Islet precursor cell (in vitro differentiated cells): ENCODE measurements at regions not wholly inside any gene's neighbourhood (a gene's known extent, or its start where the extent isn't known, plus 50 kb on each side); places are given as distances from the start of the nearest gene placed in this dataset.

Experiments used
- DNase-seq: peaks from one replicate; pipeline ENCODE4 v3.0.0-alpha.2; 2018

DNA sequence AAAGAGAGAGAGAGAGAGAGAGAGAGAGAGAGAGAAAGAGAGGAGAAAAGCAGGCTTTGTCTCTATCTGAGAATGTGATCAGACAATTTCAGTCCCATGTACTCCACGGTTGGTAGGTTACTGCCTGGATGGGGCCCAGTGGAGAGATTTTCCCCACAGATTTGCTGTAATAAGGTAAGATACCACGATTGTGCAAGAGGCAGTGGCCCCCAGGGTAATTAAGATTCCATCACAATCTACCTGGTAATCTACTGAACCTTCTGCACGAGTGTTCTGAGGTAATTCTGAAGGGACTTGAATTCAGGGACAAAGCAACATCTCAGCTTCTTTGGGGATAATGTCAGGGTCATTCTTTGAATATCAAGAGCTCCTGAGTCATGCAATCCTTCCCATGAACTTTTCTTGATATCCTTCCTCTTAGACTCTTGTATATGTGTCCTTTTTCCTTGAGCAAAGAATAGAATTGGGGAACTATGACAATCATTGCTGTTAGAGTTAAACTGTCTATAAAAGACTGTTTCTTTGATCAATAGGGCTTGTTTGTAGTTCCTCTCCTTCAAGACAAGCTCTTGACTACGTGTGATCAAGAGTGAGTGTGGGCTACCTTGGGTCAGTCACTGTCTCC lies 306.6 kb downstream of the MAF start:
- DNase-seq: no peak

DNA sequence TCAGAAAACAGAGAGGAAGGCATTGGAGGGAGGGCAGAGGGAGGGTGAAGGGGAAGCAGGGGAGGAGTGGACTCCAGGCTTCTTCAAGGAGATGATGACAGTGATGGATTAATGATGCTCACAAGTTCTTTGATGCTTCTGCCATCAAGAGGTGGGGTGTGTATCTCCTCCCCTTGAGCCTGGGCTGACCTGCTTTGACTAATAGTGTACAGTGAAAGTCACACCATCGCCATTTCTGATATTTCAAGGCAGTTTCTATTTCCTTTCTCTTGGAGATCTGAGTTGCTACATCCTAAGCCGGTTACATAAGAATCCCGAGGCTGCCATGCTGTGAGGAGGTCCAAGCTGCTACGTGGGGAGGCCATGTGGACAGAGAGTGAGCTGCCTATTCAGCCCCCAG lies 312.5 kb downstream of the MAF start:
- no peak for DNase-seq

DNA sequence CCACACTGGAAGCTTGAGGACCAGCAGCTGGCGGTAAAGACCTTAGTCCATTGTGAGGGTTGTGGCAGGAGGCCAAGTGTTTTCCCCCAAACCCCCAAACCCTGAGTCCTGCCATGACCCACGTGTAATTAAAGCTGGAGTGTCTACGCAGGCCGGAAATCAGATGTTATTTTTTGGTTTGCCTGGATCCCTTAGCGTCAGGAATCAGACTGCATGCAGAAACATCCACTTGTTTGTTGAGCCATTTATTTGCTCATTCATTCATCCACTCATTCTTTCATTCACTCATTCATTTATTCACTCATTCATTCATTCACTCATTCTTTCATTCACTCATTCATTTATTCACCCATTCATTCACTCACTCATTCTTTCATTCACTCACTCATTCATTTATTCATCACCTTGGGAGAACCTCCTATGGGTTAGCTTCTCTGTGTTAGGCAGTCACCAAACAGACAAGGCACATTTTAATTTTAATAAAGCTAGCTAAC lies 313.1 kb downstream of the MAF start:
- DNase-seq: no peak

DNA sequence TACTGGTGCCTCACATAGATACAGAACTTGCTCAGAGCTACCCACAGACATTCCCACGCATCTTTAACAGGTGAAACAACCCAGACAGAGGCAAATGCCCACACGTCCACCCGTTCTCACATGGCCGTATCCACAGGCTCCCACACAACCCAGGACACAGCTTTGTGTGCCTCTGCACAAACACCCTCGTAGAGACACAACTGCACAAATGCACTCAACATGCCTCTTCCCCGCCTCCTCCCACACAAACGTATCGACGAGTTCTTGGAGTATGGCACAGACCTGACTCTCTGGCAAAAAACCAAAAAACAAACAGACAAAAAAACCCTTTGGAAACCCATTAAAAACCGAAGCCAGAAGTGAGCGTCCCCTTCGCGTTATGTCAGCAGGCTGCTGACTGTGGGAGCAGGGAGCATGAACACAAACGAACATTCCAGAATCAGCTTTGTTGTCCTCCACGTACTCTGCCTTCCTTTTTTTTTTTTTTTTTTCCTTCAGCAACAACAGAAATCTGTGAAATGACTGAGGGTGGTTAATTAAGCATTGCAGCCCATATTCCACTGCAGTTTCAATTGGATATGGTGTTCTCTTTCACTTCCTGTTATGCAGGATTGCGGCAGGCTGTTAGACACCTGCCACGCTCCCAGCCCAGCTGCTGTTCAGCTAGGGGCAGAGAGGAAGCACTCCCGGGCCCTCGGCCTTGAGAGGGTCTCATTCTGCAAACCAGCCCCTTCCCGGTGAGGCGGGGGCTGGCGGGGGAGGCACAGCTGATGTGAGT lies 313.7 kb downstream of the MAF start:
- DNase-seq: no peak

DNA sequence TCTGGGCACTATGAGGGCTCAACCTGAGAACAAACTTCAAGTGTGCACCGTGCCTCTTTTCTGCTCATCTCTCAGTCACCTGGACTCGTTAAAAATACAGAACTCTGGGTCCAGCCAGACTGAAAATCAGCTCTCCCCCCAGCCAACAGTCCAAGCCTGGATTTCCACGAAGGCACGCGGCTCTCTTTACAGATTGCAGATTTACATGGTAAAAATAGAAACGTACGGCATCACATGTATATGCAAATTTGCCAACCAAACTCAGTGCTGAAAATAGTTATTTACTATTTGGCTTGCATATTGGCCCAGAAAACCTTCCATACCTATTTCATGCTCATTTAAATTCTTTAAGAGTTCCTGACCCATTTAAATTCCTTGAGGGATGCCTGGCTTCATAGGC lies 315.8 kb downstream of the MAF start:
- no peak for DNase-seq

DNA sequence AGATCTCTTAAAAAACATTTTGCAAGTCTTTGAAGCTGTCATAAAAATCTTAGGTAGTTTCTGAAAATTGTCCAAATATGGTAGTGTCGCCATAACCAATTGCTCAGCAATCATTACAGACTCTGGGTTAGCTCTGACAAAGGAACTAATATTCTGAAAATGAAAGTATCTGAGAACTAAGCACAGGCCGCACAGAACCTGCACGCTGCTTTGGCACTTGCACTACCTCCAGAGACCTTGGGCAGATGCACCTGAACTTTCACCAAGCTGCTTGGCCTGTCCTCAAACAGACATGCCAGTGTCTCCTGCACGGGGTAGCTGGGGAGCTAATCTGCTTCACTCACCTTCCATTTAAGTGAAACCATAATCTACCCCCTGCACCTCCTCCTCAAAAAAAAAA lies 317.0 kb downstream of the MAF start:
- DNase-seq: no peak

DNA sequence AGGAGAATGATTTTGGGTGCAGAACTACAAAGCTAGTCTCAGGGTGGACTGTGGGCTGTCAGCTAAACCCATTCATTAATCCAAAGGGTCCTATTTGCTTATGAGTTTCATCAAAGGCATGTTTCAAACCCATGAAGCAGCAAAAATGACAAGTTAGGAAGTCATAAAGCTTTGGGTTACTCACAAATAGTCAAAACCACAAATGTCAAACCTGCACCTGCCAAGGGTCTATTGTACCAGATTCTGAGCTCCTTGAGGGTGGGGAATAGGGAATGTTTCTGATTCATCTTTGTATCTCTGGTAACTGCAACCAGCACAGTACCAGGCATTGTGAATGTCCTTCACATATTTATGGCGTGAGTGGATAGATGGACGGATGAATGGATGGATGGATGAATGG lies 317.7 kb downstream of the MAF start:
- no peak for DNase-seq

DNA sequence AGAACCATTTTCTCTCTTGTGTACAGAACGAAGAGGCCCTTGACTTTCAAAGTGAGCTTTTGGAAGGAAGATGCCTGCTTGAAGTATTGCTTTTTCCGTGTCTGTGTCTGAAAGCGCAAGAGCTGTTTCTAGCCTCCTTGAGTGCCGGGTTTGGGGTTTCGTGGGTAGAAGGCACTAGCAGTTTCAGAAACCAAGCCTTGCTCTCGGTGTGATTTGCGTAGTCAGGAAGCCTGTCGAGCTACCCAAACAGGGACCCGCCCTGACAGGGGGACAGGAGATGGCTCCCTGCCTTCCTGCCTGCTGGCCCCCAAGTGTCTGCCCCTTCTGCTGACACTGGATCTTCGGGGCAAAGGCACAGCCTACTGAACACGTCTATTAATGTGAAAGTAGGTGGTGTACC lies 322.0 kb downstream of the MAF start:
- no peak for DNase-seq

DNA sequence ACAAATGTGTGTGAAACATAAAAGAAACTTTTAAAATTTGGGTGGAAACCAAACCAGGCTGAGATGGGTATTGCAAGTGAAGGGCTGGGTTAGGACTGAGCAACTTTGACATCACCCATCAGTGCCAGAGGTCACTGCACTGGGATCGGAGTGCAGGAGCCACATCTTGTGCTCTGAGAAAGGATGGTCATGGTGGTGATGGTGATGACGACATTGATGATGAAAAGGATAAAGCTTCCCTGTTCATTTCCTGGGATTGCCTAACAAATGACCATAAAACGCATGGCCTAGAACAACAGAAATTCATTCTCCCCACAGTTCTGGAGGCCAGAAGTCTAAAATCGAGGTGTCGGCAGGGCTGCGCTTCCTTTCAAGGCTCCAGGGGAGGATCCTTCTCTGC lies 324.0 kb downstream of the MAF start:
- DNase-seq: no peak

DNA sequence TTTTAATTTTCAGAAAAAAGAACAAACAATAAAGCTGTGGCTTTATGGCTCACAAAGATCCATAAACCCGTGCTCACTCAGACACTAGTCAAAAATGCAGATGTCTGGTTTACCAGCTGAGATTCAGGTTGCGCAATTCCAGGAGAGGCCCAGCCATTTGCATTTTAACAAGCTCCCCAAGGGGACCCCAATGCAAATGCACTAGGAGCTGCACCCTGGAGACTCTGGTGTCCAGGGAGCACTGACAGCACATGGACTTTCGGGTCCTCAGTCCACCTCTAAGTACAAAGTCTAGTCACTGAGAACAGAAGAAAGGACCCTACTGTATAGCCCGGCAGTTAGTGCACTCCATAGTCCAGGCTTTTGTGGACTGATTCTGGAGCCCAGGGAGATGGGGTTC lies 326.3 kb downstream of the MAF start:
- no peak for DNase-seq

DNA sequence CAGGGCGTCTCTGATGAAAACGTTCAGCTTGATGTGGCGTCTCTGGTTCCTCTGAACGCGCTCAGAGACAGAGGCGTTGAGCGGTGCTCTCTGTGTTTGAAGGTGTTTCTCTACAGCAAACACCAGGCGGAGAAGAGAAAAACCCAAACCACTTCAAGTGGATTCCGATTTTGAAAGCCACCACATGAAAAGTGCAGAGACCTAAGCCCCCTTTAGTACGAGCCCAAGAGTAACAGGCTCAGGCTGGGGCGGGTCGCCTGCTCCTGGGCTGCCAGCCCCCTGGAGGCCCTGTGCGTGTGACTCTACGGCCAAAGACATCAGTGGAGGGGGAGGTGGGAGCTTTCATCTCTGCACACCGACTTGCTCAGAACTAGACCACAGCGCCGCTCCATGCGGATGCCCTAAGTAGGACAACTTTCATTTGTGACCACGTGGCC lies 328.4 kb downstream of the MAF start:
- no peak for DNase-seq

DNA sequence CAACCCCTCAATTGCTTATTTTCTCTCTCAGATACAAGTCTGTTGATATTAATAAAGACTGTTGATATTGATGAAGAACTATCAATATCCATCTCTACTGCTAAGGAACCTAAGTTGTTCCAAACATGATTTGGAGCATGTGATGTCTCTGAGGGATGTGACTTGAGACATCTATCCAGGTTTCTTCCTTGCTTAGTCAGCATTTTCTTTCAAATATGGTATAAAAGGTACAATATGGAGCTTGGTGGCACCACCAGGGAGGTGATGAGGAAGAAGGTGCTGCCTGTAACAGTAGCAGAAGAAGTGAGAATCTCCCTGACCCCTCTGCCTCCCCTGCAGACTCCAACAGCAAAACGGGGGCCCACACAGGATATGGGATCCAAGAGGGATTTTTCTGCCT lies 329.0 kb downstream of the MAF start:
- DNase-seq: no peak

DNA sequence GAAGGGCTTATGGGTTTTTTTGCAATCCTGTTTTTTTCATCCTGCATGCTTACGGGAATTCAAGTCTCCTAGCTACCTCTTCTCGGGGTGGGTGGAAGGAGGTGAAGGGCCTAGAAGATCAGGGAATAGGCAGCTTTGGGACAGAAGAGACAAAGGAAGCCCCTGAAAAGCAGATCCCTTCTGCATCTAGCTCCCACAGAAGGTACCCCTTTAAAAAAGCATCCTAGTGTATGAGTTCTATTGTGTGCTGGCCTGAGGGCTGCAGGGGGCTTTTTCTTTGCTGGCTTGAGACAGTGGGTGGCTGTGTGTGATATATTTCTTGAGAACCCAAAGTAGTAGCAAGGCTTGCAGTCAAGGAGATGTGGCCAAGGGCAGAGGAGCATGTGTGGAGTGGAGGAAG lies 330.5 kb downstream of the MAF start:
- no peak for DNase-seq

DNA sequence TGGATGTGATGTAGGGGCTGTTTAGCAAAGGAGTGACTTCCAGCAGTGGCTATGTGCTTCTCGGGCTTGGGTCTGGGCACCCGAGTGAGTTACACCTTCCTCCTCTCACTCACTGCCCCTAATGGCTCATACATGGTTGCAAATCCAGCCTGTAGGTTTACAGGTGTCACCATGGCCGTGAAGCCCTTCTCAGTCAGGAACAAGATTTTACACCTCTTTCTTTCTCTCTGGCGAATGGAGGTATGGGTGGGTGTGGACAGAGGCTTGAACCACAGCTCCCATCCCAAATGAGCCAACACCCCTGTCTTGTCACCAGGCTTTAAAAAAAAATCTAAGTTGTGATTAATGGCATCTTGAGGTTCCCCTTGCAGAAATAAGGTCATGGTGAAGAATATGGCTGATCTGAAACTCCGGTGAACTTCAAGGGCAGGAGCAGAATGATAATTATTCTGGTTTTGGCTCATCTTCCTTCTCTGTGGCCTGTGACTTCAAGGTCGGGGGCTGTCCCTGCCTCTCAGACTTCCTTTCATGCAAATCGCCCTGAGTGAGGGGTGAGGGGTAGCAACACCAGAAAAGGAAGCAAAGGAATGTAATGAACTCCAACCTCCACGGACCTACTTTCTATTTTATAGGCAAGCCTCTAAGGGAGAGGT lies 331.2 kb downstream of the MAF start:
- no peak for DNase-seq

DNA sequence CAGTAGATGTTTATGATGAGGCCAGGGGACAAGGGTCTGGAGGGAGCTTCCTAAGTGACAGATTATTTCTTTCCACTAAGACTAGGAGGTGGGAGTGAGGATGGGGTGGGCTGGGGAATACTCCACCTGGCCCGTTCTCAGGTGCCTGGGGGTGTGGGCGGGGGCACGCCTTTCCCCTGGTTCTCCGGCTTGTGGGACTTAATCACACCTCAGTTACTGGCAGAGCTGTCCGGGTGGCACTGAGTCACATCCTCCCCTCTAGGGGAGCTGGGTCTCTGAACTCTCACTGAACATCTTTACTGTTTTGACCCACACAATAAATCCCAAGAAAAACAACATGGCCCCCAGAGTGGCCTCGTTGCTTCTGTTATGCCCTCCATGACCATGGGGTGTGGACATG lies 332.8 kb downstream of the MAF start:
- no peak for DNase-seq

DNA sequence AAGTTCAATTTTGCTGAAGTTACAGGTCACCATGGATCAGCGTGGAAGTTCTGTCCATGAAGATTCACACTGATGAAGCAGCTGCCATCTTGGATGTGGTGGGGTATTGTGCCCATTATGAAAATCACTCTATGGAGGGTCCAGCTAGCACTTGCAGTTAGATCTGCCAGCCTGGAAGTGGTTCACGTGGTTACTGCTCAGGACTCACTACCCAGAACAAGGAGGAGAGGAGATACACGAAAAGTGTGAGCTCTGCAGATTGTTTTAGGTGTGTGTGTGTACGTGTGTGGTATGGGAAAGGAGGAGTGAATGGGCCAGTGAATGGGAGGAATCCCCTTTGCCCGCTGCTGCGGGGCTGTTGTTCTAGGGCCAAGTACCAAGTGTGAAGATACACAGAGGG lies 333.4 kb downstream of the MAF start:
- DNase-seq: peak; percentile 7

DNA sequence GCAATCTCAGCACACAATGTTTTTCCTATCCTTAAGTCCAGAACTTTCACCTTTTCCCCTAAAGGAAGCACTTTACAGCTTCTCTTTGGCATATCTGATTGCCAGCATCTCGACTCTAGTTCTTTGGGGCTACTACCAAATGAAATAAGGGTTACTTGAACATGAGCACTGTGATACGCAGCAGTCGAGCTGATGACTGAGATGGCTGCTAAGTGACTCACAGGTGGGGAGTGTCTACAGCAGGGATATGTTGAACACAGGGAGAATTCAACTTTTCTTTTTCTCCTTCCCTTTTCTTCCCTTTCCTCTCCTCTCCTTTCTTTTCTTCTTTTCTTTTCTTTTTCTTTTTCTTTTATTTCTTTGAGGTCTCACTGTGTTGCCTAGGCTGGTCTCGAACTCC lies 334.8 kb downstream of the MAF start:
- peak; percentile 51 for DNase-seq

DNA sequence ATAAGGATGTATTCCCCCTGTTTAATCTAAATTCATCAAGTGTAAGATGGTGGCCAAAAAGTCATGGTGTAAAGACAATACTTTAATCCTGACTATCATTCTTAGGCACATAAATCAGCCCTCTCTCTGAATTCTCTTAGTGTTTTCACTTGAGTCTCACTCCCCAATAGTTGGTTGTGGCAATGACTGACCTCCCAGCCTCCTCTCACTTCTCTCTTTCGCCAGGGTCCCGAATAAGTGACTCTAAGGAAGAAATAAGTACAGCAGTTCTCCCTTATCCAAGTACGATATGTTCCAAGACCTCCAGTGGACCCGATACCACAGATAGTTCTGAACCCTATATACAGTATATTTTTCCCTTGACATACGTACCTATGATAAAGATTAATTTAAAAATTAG lies 335.3 kb downstream of the MAF start:
- peak; percentile 7 for DNase-seq

DNA sequence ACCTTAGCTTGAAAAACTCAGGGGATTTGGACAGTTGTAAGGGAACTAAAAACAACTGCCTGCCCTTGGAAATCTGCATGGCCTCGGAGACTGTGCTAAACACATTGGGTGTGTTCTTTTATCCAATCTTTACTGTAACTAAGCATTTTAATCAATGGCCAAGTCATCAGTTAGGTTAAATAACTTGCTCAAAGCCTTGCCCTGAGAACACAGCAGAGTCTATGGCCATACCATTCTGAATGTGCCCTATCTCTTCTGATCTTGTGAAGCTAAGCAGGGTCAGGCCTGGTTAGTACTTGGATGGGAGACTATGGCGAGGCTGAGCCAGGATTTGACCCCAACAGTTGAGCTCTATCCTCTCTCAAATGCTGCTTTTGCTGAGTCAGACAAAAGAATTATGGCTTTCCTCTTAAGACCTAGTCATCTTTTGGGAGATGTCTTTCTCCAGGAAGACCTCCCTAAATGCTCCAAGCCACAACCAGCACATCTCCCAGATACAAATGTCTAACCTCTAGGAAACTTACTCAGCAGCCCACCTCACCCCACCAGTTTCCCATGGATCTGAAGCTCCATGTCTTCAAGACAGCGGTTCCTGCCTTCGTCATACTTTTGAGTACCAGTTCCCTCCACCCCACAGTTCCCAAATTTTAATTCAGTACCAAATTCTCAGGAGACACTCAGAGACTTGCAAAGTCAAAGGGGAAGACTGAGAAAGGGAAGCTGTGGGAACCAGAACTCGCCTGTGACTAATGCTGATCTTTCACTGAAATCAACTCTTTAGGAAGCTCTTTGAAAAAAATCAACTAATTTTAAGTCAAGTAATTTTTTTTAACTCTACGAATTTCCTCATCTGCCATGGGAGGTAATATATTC lies 336.1 kb downstream of the MAF start:
- DNase-seq: peak; percentile 45

DNA sequence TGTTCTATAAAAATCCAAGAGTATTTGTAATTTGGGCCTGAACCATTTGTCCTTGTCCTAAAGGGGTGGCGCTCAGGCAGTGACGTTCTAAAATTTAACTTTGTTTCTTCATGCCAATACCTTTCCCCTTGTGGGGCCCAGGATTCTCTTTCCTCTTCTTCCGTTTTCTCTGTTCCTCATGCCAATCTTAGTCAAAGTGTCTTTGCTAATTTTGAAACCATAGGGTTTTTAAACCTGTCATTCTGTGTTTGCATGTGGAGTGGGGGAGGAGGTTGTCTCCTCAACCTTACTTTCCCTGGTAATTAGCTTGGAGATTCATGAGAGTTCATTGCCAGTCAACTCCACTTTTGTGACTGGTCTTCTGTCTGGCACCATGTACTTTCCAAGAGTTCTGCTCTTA lies 337.1 kb downstream of the MAF start:
- DNase-seq: peak; percentile 5
